NCI-H2107 treated with DMSO at 0.1 percent for 48 hours (cell line): ENCODE measurements at regions not wholly inside any gene's neighbourhood (a gene's known extent, or its start where the extent isn't known, plus 50 kb on each side); places are given as distances from the start of the nearest gene placed in this dataset.
A peak's percentile ranks its signal among the peaks of the same experiment; 100 is the strongest.
"Not testable (repeated sequence)": the region's sequence is repeated elsewhere in the genome, so short reads cannot be mapped to it uniquely, and the experiment has no call there.

Source experiments
- DNase-seq: peaks from one replicate; lab custom pipeline; 2025; ENCODE audit not compliant: unreplicated experiment; lab: John Stamatoyannopoulos, UW

DNA sequence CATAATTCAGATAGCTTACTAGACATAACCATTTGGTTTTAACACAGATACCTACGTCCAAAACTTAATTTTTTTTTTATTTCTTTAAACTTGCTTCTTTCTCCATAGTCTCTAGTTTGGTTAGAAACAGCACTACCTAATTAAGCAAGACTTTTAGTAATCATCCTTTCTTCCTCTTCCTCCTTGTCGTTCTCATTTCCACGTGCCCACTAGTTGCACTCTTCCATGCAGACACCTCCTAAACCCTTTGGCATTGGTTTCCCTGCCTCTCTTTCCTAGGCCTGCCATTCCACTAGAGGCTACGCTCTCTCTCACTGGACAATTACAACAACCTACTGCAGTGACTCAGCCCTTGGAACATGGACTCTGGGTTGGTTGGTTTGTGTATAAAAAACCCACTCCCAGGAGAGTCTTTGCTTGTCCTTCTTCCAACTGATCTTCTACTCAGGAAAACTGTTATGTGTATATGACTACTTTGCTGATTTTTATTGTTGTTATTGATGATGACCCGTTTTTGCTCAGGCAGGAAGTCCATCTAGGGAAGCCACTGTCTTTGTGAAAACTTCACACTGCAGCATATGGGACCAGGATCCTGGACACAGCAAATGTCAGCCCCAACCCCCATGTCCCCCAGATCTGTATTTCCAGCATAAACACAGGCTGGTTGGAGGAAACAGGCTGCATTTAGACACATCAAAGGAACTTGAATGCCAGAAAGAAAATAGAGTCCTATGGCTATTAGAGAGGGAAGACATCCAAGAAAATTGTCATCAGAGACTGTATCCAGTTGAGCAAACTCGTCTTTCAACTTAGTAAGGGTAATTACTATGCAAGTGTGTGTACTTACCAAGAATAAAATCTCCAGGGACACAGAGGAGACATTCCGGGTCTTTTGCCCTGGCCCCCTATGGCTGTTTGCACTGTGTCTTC is 503.2 kb downstream of the GADD45G start:
- no peak for DNase-seq

DNA sequence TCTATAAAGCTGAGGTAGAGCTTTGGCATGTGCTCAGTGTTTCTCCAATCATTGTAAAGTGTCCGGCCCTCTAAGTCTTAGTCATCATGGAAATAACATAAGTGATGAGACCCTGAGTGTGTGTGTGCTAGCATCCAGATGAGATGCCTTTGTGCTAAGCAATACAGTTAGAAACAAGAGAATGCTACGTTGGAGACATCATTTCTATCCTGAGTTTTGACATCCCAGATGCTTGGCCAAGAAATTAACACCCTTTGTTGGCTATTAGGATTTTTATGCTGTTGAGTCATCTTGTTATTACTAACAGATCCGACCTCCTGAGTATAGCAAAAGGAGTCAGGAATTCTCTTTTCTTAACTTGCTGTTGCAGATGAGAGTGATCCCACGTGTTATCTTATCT is 508.0 kb downstream of the GADD45G start:
- no peak for DNase-seq

DNA sequence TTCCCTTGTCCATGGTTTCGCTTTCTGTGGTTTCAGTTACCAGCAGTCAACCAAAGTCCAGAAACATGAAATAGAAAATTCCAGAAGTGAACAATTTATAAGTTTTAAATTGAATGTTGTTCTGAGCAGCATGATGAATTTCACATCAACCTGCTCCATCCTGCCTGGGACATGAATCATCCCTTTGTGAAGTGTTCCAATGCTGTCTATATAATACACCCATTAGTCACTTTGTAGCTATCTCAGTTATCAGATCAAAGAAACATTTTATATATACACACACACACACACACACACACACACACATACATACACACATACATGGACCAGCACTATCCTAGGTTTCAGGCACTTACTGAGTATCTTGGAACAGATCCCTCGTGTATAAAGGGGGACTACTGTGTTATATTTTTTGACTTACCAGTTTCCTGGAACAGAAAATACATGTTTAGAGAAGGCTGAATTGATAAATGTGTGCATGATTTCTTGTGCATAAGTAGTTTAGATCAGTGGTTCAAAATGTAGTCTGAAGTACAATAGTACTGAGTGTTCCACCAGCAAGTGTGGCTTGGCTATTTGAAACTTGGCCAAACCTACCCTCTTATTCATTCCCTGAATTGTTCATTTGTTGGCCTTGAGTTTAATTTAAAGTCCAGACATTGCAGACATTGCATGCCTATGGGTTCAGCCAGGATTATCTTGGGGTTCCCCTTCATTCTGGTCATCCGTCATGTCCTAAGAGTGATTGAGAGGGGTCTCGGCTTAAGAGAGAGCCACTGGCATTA is 510.0 kb downstream of the GADD45G start:
- DNase-seq: no peak

DNA sequence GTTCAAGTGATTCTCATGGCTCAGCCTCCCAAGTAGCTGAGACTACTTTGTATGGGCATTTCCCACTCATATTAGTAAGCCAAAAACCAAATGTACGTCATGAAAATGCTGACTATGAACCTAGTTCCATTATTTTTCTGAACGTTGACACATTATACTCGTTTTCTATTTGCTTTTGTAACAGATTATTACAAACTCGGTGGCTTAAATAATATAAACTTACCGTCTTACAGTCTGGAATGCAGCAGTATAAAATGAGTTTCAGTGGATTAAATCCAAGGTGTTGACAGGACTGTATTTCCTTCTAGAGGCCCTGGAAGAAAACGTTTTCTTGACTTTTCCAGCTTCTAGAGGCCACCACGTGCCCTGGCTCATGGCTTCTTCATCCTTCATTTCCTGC is 517.0 kb downstream of the GADD45G start:
- DNase-seq: no peak

DNA sequence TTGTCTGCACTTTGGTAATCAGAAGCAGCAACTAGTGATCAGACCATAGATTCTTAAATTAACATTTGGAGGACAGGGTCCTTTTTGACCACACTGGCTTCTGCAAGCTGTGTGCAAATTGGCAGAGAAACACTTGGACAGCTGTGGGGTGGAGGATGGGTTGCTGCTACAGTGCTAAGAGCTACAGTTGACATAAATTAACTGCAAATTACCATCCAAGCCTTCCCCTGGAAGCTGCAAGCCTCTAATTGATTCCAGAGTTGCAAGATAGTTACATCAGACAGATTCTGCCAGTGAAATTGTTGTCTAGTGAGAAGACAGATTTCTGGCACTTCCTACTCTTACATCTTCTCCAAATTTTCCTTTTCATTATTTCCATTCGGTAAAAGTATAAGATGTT is 517.7 kb downstream of the DIRAS2 start:
- DNase-seq: peak; percentile 76

DNA sequence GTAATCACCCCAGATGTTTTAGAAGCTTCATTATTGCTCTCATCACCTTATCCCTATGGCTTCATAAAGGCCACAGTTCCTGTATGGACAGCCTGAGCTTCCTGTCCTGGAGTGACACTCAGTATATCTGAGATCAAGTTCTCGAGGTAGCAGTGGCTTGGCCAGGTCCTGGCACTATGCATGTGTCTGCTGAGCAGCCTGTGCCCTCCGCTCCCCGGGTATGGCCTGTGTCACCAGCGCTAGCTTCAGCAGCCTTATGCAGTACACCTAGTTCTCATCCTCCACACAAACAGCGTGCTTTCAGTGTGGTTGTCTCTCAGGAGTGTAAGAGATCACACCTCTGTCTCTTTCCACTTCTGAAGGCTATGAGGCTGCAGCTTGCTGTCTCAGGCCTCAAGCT is 514.7 kb downstream of the DIRAS2 start:
- no peak for DNase-seq

DNA sequence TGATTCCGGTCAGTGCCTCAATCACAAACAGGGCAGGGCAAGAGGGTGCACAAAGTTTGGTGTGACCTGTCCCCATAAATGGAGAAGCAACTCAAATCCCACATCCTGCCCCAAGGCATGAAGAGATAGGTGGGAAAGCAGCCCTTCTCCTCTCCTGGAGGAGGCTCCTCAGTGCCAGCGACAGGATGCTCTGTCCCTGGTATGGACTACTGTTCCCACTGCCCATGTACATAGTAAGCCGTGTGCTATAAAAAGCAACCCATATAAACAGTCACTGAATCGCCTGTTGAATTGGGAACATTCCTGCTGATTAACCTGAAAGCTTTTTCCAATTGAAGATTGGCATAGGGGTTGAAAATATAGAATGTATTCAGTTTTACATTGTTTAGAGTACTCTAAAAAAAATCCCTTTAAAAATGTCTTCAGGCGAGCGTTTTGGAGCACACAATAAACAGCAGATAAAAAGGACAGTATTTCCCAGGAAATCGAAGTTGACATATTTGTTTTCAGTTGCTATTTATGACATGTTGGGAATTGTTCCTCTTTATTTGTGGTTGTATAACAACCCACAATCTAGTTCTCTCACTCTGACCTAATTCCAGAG is 513.9 kb downstream of the DIRAS2 start:
- no peak for DNase-seq

DNA sequence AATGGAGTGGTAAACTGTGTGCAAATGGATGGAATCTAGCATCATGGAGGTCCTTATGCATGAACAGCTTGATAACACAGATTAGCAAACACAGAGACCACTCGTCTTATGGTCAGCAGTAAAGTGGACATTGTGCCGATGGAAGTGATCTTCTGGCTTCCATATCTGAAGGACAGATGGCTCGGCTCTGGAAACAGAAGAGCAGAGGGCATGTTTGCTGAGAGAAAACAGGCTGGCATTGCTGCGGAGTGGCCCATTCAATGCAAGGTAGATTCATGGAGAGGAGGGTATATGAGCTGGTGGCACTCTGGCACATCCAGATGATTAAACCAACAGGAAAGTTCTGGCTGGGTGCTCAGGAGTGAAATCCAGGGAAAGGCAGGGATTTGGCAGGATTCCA is 513.2 kb downstream of the DIRAS2 start:
- no peak for DNase-seq

DNA sequence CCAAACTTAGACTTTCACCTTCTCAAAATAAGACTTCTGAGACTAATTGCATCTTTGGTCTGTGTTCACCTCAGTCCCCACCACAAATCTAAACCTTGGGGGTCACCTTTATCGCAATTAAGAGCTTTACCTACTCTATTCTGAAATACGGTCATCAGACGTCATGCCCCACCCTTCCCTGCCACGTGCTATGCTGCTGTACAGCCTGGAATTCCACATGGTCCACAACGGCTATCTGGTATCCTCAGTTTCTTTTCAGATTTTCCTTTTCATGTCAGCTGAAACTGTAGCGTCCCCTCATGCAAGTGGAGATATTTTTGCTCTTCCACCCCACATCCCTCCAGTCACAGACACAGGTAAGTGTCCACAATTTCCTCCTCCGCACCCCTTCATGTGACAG is 511.1 kb downstream of the DIRAS2 start:
- no peak for DNase-seq

DNA sequence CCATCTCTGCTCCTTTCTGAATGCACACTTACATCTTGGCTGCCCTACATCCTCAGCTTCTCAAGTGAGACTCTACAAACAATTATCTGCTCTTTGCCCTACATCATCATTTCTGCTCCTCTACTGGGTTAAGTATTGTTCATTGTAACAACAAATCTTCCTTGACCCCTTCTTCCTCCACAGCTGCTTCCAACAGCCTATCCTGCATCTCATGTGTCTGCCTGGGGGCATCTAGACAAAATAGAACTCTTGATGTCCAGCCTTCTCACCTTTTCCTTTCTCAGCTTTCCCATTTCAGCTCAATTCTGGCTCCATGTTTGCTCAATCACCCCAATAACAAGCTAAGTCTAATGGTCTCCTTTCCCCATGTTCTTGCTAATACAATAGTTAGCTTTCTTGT is 509.8 kb downstream of the DIRAS2 start:
- no peak for DNase-seq

DNA sequence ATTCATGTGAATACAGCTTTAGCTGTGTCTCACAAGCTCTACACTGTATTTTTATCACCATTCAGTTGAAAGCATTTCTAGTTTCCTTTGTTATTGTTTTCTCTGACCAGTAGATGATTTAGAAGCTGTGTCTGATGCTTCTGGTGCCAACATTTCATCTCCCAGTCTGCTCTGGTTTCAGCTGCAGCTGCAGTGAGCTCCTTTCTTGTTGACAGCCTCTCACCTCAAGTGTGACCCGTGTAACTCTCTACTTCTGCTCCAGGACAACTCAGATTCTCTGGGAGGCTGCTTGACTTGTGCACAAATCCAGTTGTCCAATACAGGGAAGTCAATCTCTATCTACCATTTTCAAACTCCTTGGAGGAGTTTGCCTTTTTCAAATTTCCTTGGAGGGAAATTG is 504.8 kb downstream of the DIRAS2 start:
- peak; percentile 34 for DNase-seq

DNA sequence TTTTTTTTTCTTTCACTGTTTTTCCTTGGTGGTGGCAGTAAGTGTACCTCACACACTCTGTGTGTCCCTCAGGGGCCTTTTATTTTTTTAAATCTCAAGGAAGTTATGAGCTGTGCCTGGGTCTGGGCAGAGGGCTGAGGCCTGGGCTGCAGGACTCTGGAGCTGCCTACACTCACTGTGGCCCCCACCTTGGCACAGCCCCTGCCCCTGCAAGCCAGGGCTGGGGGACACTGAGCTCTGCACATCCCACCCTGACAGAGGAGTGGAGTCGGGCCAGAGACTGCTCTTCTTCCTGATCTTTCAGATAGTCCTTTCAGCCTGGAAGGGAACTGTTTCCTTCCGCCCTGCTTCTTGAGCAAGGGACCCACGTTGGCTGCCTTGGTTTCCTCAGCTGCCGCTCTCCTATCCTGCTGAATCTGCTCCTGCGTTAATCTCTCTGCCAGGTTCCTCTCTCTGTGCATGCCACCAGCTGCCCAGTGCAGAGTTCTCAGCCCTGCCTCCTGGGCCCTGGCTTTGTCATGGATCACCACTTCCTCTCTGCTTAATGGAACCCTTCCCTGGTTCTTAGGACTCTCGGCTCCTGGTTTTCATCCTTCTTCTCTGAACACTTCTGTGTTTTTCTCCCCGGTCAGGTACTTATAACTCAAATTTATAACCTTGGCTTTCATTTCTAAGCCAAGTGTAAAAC is 502.3 kb downstream of the DIRAS2 start:
- DNase-seq: no peak

DNA sequence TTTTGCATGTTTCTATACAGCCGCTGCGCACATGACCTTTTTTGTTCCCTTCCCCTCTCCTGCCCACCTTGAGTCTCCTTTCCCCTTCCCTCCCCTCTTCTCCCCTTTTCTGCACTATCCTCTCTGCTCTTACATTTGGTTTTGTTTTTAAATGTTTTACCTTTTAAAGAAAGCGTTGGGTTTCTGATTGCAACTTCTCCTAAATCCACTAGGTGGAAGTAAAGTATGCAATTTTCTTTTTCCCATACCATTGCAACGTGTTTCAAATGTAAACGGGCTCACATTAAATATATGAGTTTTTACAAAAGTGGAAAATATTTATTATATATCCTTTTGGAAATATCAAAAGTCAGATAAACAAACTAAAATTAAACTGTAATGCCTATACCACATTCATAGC is 500.9 kb downstream of the DIRAS2 start:
- DNase-seq: peak; percentile 57

DNA sequence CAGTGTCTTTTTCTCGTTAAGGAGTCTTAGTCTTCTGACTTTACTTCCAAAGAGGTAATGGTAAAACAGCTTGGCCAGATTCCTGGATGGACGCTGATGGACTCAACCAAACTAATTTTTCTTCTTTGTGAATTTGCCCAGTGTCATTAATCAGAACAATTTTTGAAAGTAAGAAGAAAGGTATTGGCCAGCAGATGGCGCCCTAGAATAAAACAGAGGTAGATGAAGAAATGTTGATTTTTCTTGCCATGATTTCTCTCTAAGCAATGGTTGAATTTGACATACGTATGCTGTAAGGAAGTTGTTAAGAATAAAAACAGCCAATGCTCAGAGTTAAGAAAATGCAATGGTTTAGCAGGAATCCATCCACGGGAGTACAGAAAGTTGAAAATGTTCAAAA is 500.0 kb downstream of the DIRAS2 start:
- peak; percentile 59 for DNase-seq

DNA sequence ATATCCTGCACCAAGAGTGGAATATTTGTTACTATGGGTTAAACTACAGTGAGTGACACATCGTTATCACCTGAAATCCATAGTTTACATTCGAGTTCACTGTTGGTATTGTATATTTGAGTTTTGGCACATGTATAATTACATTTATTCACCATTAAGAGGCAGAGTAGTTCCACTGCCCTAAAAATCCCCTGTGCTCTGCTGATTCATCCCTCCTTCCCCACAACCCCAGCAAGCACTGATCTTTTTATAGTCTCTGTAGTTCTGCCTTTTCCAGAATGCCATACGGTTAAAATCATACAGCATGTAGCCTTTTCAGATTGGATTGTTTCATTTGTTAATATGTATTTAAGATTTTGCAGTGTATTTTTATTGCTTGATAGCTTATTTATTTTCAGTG is 495.2 kb downstream of the DIRAS2 start:
- no peak for DNase-seq

DNA sequence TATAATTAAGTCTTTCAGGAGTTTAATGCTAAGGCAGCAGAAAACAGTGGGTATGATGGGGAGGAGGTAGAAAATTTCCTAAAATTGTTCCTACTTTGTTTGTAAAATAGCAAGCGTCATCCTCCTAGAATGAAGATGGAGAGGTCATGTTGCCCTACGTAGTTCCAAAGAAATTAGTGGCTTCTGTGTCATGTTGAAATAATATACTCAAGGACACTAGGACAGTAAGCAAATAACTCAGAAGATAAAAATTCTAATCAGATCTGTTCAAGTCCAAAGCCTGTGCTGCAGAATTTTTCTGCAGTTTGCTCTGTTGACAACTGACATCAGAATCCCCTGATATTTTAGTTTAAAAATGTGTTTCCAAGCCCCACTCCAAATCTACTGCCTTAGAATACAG is 486.3 kb downstream of the DIRAS2 start:
- no peak for DNase-seq

DNA sequence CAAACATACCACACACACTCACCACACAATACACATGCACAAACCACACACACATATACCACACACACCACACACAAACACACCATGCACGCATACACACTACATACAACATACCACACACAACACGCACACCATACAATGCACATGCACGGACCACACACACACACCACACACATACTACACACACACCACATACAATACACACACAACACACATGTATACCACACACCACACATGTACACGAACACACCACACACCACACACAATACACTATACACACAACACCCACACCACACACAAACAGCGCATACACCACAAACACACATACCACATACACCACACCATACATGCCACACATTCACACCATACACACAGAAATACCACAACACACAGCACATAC is 480.3 kb downstream of the DIRAS2 start:
- DNase-seq: no peak

DNA sequence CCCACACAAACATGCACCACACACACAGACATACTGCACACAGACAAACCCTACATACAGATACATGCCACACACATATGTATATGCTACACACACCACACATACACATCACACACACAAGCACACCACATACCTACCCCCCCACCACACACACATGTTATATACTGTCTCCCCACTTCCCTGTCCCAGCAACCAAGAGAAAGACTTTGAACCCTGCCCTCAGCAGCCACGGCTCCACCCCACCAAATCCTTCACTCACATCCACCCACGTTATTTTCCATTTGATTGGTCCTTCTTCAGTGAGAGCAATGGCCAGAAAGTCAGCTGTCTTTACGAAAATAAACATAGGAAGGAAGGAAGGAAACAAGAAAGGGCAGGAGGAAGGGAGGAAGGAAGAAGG is 479.8 kb downstream of the DIRAS2 start:
- no peak for DNase-seq

DNA sequence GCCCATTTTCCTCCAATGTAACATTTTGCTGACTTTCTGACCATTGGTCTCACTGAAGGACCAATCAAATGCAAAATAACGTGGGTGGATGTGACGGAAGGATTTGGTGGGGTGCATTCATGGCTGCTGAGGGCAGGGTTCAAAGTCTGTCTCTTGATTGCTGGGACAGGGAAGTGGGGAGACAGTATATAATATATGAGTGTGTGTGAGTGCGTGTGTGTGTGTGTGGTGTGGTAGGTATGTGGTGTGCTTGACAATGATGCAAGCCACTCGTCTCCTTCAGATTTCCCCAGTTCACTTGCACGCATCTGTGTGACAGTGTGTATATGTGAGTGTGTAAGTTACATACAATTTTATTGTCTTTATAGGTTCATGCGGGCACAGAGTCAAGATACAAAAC is 477.3 kb downstream of the DIRAS2 start:
- no peak for DNase-seq

DNA sequence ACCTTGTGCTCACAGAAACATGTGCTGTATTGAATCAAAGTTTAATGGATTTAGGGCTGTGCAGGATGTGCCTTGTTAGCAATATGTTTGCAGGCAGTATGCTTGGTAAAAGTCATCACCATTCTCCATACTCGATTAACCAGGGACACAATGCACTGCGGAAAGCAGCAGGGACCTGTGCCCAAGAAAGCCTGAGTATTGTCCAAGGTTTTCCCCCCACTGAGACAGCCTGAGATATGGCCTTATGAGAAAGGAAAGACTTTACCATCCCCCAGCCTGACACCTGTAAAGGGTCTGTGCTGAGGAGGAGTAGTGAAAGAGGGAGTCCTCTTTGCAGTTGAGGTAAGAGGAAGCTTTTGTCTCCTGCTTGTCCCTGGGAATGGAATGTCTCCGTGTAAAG is 476.2 kb downstream of the DIRAS2 start:
- not testable (repeated sequence) for DNase-seq

DNA sequence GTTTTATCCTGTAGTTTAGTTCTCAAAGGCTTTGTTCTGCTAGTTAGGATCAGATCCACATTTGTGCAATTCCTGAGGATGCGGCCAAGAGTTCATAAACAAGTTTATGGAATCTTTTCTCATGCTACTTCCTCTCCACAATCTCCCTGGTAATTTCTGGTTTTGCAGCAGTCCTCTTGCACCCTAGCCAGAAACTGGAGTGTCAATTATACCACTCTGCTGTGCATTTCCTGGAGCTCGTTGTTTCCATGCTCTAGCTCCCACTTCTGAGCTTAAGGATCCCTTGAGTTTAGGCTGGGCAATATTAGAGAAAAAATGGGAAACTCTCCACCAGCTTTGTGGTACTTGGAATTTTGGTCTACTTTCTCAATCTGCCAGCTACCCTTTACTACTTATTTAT is 474.7 kb downstream of the DIRAS2 start:
- DNase-seq: peak; percentile 4
